ENCODE measurements at regions not wholly inside any gene's neighbourhood (a gene's known extent, or its start where the extent isn't known, plus 50 kb on each side); places are given as distances from the start of the nearest gene placed in this dataset.

- Mint-ChIP-seq H3K27me3 (no peaks in the 10 kb centered on the region), H3K4me3 (no peak overlapping the region), H3K9me3 (no peaks in the 10 kb centered on the region), H3K36me3 (no peaks in the 10 kb centered on the region), H3K4me1 (ENCODE audit: unreplicated experiment) (peaks cover 11% of the 10 kb centered on the region), H3K27ac (no peak overlapping the region)
- no peak for DNase-seq (ENCODE audit: extremely low spot score, unreplicated experiment)
- TF ChIP-seq, protein P1, sequence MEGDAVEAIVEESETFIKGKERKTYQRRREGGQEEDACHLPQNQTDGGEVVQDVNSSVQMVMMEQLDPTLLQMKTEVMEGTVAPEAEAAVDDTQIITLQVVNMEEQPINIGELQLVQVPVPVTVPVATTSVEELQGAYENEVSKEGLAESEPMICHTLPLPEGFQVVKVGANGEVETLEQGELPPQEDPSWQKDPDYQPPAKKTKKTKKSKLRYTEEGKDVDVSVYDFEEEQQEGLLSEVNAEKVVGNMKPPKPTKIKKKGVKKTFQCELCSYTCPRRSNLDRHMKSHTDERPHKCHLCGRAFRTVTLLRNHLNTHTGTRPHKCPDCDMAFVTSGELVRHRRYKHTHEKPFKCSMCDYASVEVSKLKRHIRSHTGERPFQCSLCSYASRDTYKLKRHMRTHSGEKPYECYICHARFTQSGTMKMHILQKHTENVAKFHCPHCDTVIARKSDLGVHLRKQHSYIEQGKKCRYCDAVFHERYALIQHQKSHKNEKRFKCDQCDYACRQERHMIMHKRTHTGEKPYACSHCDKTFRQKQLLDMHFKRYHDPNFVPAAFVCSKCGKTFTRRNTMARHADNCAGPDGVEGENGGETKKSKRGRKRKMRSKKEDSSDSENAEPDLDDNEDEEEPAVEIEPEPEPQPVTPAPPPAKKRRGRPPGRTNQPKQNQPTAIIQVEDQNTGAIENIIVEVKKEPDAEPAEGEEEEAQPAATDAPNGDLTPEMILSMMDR (conservative IDR thresholded peaks at IDR 0.05) = no peak
Observed at GRCh38 chr3:124611520-124611919, 118.7 kb upstream of the UMPS start.

- H3K36me3 Mint-ChIP-seq = peaks cover 6% of the 10 kb centered on the region
- no peak for DNase-seq (ENCODE audit: extremely low spot score, unreplicated experiment)
- H3K4me3 Mint-ChIP-seq = no peak overlapping the region
- TF ChIP-seq, protein P1 (conservative IDR thresholded peaks at IDR 0.05) = no peak
- peaks cover 16% of the 10 kb centered on the region for H3K4me1 Mint-ChIP-seq (ENCODE audit: unreplicated experiment)
- no peaks in the 10 kb centered on the region for H3K27me3 Mint-ChIP-seq
- no peaks in the 10 kb centered on the region for H3K9me3 Mint-ChIP-seq
- H3K27ac Mint-ChIP-seq = no peak overlapping the region
Observed at GRCh38 chr3:124615896-124616543, 114.2 kb upstream of the UMPS start.

DNA sequence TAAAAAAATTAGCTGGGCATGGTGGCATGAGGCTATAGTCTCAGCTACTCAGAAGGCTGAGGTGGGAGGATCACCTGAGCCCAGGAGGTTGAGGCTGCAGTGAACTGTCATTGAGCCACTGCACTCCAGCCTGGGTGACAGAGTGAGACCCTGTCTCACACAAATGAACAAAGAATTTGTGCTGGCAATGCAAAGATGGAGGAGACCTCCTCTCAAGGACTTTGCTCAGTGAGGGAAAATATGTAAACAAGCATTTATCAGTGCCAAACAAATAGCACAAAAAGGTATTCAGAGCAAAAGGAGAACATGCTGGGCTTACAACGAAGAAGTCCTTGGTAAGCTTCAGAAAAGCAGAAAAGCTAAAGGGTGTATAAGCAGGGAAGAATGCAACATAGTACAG, 113.1 kb upstream of the UMPS start:
- Mint-ChIP-seq H3K4me3 (no peak overlapping the region), H3K27me3 (no peaks in the 10 kb centered on the region), H3K9me3 (no peaks in the 10 kb centered on the region), H3K27ac (no peak overlapping the region), H3K4me1 (ENCODE audit: unreplicated experiment) (peaks cover 17% of the 10 kb centered on the region), H3K36me3 (peaks cover 9% of the 10 kb centered on the region)
- DNase-seq (ENCODE audit: extremely low spot score, unreplicated experiment) = no peak
- TF ChIP-seq, protein P1 (conservative IDR thresholded peaks at IDR 0.05) = no peak

- no peak for DNase-seq (ENCODE audit: extremely low spot score, unreplicated experiment)
- Mint-ChIP-seq H3K27me3 (no peaks in the 10 kb centered on the region), H3K27ac (no peak overlapping the region), H3K9me3 (no peaks in the 10 kb centered on the region), H3K36me3 (peaks cover 9% of the 10 kb centered on the region), H3K4me1 (ENCODE audit: unreplicated experiment) (peaks cover 17% of the 10 kb centered on the region), H3K4me3 (no peak overlapping the region)
- TF ChIP-seq, protein P1 (conservative IDR thresholded peaks at IDR 0.05) = no peak
Observed at GRCh38 chr3:124619887-124620599, 110.2 kb upstream of the UMPS start.

- Mint-ChIP-seq H3K36me3 (peaks cover 9% of the 10 kb centered on the region), H3K27me3 (no peaks in the 10 kb centered on the region), H3K4me3 (no peak overlapping the region), H3K9me3 (no peaks in the 10 kb centered on the region), H3K4me1 (ENCODE audit: unreplicated experiment) (peaks cover 17% of the 10 kb centered on the region), H3K27ac (no peak overlapping the region)
- no peak for DNase-seq (ENCODE audit: extremely low spot score, unreplicated experiment)
- TF ChIP-seq, protein P1 (conservative IDR thresholded peaks at IDR 0.05) = no peak
Observed at GRCh38 chr3:124620600-124621063, 109.6 kb upstream of the UMPS start.
